Lower leg skin (tissue), 3 donors: ENCODE measurements at regions not wholly inside any gene's neighbourhood (a gene's known extent, or its start where the extent isn't known, plus 50 kb on each side); places are given as distances from the start of the nearest gene placed in this dataset.
"Not testable (repeated sequence)": the region's sequence is repeated elsewhere in the genome, so short reads cannot be mapped to it uniquely, and the experiment has no call there.

ENCODE experiments used
- POLR2A ChIP-seq, 2 donors: fragments of 450-650 bp; IDR thresholded peaks; one replicate each; pipeline ENCODE4 v1.6.1; 2016 to 2017; ENCODE audit warnings: antibody characterized with exemption in 2 of 2, mild to moderate bottlenecking in 1 of 2, moderate library complexity in 1 of 2
- TF ChIP-seq, protein P1 (sequence below), 3 donors: fragments of 450-650 bp; IDR thresholded peaks; one replicate each; pipeline ENCODE4 v1.5.1; 2016; ENCODE audit warnings: antibody characterized with exemption in 3 of 3, mild to moderate bottlenecking in 3 of 3, moderate library complexity in 2 of 3

DNA sequence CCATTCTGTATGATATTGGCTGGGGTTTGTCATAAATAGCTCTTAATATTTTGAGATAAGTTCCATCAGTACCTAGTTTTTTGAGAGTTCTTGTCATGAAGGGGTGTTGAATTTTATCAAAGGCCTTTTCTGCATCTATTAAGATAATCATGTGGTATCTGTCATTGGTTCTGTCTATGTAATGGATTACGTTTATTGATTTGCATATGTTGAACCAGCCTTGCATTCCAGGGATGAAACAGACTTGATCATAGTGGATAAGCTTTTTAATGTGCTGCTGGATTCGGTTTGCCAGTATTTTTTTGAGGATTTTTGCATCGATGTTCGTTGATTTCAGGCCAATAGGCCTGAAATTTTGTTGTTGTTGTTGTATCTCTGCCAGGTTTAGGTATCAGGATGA is 469.4 kb upstream of the SPRY2 start:
- not testable (repeated sequence) for TF ChIP-seq POLR2A (IDR thresholded peaks at IDR 0.05)
- TF ChIP-seq, protein P1, sequence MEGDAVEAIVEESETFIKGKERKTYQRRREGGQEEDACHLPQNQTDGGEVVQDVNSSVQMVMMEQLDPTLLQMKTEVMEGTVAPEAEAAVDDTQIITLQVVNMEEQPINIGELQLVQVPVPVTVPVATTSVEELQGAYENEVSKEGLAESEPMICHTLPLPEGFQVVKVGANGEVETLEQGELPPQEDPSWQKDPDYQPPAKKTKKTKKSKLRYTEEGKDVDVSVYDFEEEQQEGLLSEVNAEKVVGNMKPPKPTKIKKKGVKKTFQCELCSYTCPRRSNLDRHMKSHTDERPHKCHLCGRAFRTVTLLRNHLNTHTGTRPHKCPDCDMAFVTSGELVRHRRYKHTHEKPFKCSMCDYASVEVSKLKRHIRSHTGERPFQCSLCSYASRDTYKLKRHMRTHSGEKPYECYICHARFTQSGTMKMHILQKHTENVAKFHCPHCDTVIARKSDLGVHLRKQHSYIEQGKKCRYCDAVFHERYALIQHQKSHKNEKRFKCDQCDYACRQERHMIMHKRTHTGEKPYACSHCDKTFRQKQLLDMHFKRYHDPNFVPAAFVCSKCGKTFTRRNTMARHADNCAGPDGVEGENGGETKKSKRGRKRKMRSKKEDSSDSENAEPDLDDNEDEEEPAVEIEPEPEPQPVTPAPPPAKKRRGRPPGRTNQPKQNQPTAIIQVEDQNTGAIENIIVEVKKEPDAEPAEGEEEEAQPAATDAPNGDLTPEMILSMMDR (IDR thresholded peaks at IDR 0.05) = not testable (repeated sequence)
